Osteocyte (in vitro differentiated cells): ENCODE measurements at regions not wholly inside any gene's neighbourhood (a gene's known extent, or its start where the extent isn't known, plus 50 kb on each side); places are given as distances from the start of the nearest gene placed in this dataset.

Experiments
- DNase-seq: peaks from one replicate; pipeline ENCODE4 v3.0.0; 2021; ENCODE audit warnings: mixed read lengths; ENCODE audit not compliant: unreplicated experiment; ENCODE audit errors: extremely low spot score
- H3K27ac Mint-ChIP-seq: one replicate; pipeline ENCODE4 v1.8.0; 2021; ENCODE audit warnings: mild to moderate bottlenecking, mixed read lengths; ENCODE audit not compliant: unreplicated experiment
- H3K27me3 Mint-ChIP-seq: one replicate; pipeline ENCODE4 v1.8.0; 2021; ENCODE audit warnings: mixed read lengths; ENCODE audit not compliant: unreplicated experiment
- H3K36me3 Mint-ChIP-seq: one replicate; pipeline ENCODE4 v1.8.0; 2021; ENCODE audit warnings: mixed read lengths; ENCODE audit not compliant: unreplicated experiment
- H3K4me1 Mint-ChIP-seq: one replicate; pipeline ENCODE4 v1.8.0; 2021; ENCODE audit warnings: mixed read lengths; ENCODE audit not compliant: unreplicated experiment
- H3K4me3 Mint-ChIP-seq: one replicate; pipeline ENCODE4 v1.8.0; 2021; ENCODE audit warnings: mild to moderate bottlenecking, moderate library complexity, mixed read lengths; ENCODE audit not compliant: unreplicated experiment
- H3K9me3 Mint-ChIP-seq: one replicate; pipeline ENCODE4 v1.8.0; 2021; ENCODE audit warnings: mixed read lengths; ENCODE audit not compliant: unreplicated experiment
- CTCF ChIP-seq: fragments of 200-600 bp; sonication (generic); IDR thresholded peaks from 2 replicates; pipeline ENCODE4 v1.5.0; 2021; ENCODE audit warnings: antibody characterized with exemption, mild to moderate bottlenecking, moderate library complexity

- DNase-seq: no peak
- H3K27me3 Mint-ChIP-seq: no peaks in the 10 kb centered on the region
- no peak overlapping the region for H3K4me3 Mint-ChIP-seq
- H3K36me3 Mint-ChIP-seq: no peaks in the 10 kb centered on the region
- H3K9me3 Mint-ChIP-seq: no peaks in the 10 kb centered on the region
- no peak for TF ChIP-seq CTCF
- no peaks in the 10 kb centered on the region for H3K4me1 Mint-ChIP-seq
- no peak overlapping the region for H3K27ac Mint-ChIP-seq
These were observed 152.9 kb downstream of the INSIG2 start for GRCh38 chr2:118241128-118241527.

GRCh38 chr2:118240276-118240675 is 152.0 kb downstream of the INSIG2 start:
- Mint-ChIP-seq H3K27ac (no peak overlapping the region), H3K27me3 (no peaks in the 10 kb centered on the region), H3K36me3 (no peaks in the 10 kb centered on the region), H3K9me3 (no peaks in the 10 kb centered on the region), H3K4me1 (no peaks in the 10 kb centered on the region), H3K4me3 (no peak overlapping the region)
- TF ChIP-seq CTCF: no peak
- DNase-seq: no peak

GRCh38 chr2:118239284-118239683 is 151.0 kb downstream of the INSIG2 start:
- Mint-ChIP-seq H3K4me1 (no peaks in the 10 kb centered on the region), H3K9me3 (no peaks in the 10 kb centered on the region), H3K27me3 (no peaks in the 10 kb centered on the region), H3K27ac (no peak overlapping the region), H3K36me3 (no peaks in the 10 kb centered on the region), H3K4me3 (no peak overlapping the region)
- TF ChIP-seq CTCF: no peak
- DNase-seq: no peak

GRCh38 chr2:118237451-118237850 is 149.2 kb downstream of the INSIG2 start:
- no peaks in the 10 kb centered on the region for H3K9me3 Mint-ChIP-seq
- DNase-seq: no peak

GRCh38 chr2:118232796-118233195 is 144.5 kb downstream of the INSIG2 start:
- no peaks in the 10 kb centered on the region for H3K9me3 Mint-ChIP-seq
- no peak for DNase-seq
- TF ChIP-seq CTCF: no peak
- no peak overlapping the region for H3K4me3 Mint-ChIP-seq
- H3K4me1 Mint-ChIP-seq: no peaks in the 10 kb centered on the region
- no peaks in the 10 kb centered on the region for H3K36me3 Mint-ChIP-seq
- no peak overlapping the region for H3K27ac Mint-ChIP-seq
- H3K27me3 Mint-ChIP-seq: peaks cover 16% of the 10 kb centered on the region

More at GRCh38 chr2:118237451-118237850, 149.2 kb downstream of the INSIG2 start:
- Mint-ChIP-seq H3K27me3 (peaks cover 3% of the 10 kb centered on the region), H3K36me3 (no peaks in the 10 kb centered on the region), H3K4me1 (no peaks in the 10 kb centered on the region), H3K27ac (no peak overlapping the region), H3K4me3 (no peak overlapping the region)
- TF ChIP-seq CTCF: no peak
